ENCODE measurements at regions not wholly inside any gene's neighbourhood (a gene's known extent, or its start where the extent isn't known, plus 50 kb on each side); places are given as distances from the start of the nearest gene placed in this dataset.

DNA sequence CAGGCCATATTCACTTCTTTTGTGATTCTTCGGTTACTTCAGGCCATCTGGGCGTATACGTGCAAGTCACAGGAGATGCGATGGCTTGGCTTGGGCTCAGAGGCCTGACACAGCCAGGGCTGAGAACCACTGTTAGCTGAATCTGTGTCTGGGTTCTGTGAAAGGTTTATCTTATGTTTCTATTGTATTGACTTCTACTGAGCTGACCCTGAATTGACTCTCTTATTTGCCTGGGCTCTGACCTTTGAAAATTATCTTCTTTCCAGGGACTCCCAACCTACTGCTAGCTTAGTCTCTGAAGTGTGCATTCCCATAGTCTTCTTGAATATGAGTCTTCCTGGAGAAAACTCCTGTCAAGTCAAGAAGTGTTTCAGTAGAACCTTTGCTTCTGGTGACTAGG, 226.4 kb upstream of the SOX4 start:
- TF ChIP-seq CTCF (IDR thresholded peaks at IDR 0.05) (no peak), POLR2A (IDR thresholded peaks at IDR 0.05) (no peak), POLR2AphosphoS5 (IDR thresholded peaks at IDR 0.05) (no peak)
